Nephron progenitor cell (in vitro differentiated cells): ENCODE measurements at regions not wholly inside any gene's neighbourhood (a gene's known extent, or its start where the extent isn't known, plus 50 kb on each side); places are given as distances from the start of the nearest gene placed in this dataset.

ENCODE experiments used
- DNase-seq: peaks from one replicate; pipeline ENCODE4 v3.0.0; 2021
- H3K27ac Mint-ChIP-seq: 2 replicates; pipeline ENCODE4 v1.8.0; 2021; ENCODE audit warnings: mild to moderate bottlenecking, moderate library complexity, mixed read lengths
- H3K27me3 Mint-ChIP-seq: 2 replicates; pipeline ENCODE4 v1.8.0; 2021; ENCODE audit warnings: mild to moderate bottlenecking, low read depth, mixed read lengths; ENCODE audit not compliant: poor library complexity
- H3K36me3 Mint-ChIP-seq: 2 replicates; pipeline ENCODE4 v1.8.0; 2021; ENCODE audit warnings: low read depth, mixed read lengths
- H3K4me1 Mint-ChIP-seq: 2 replicates; pipeline ENCODE4 v1.8.0; 2021; ENCODE audit warnings: mixed read lengths
- H3K4me3 Mint-ChIP-seq: 2 replicates; pipeline ENCODE4 v1.8.0; 2021; ENCODE audit warnings: mild to moderate bottlenecking, moderate library complexity, mixed read lengths
- H3K9me3 Mint-ChIP-seq: 2 replicates; pipeline ENCODE4 v1.8.0; 2021; ENCODE audit warnings: mild to moderate bottlenecking, moderate library complexity, mixed read lengths
- CTCF ChIP-seq: fragments of 200-600 bp; sonication (generic); IDR thresholded peaks from 2 replicates; pipeline ENCODE4 v1.5.0; 2021; ENCODE audit warnings: antibody characterized with exemption

DNA sequence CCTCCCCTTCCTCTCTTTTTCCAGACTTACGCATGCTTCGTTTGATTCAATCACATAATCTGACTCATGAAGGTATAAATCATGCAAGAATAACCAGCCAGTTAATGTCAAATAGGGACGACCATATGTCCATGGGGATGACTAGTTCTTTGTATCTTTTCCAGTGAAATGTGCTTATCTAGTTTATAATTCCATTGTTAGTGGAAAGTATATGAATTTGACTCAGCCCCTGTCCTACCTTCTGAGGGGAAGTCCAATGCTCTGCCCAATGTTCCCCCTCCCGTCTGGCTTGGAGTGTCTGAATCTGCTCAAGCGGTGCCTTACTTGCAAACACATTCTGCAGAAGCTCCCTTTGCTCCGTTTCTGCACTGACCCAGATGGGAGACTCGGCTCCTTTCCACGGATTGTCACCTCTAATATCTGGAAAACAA is 55.0 kb upstream of the EPHB3 start:
- H3K27ac Mint-ChIP-seq = no peak overlapping the region
- H3K4me1 Mint-ChIP-seq = no peaks in the 10 kb centered on the region
- peaks cover 62% of the 10 kb centered on the region for H3K27me3 Mint-ChIP-seq
- H3K36me3 Mint-ChIP-seq = peaks cover 7% of the 10 kb centered on the region
- DNase-seq = no peak
- H3K9me3 Mint-ChIP-seq = peaks cover 28% of the 10 kb centered on the region
- H3K4me3 Mint-ChIP-seq = no peak overlapping the region
- no peak for TF ChIP-seq CTCF

GRCh38 chr3:184508938-184509337 is 52.6 kb upstream of the EPHB3 start:
- Mint-ChIP-seq H3K36me3 (peaks cover 6% of the 10 kb centered on the region), H3K27ac (no peak overlapping the region), H3K27me3 (peaks cover 80% of the 10 kb centered on the region), H3K4me1 (peaks cover 1% of the 10 kb centered on the region), H3K9me3 (peaks cover 23% of the 10 kb centered on the region), H3K4me3 (no peak overlapping the region)
- DNase-seq = no peak
- no peak for TF ChIP-seq CTCF

DNA sequence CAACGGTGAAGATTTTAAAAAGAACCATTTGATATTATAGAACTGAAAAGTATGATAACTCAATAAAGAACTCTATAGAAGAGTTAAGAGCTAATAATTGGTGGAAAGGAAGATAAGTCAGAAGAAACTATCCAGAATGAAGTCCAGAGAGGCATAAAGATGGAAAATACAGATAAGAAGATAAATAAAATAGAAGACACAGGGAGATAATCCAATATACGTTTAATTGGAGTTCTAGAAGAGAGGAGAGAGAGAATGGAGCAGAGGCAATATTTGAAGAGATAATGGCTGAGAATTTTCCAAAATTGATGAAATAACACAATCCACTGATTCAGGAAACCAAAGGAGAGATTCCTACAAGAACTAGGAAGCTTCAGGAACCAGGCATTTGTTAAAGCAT is 49.8 kb upstream of the EPHB3 start:
- Mint-ChIP-seq H3K9me3 (peaks cover 23% of the 10 kb centered on the region), H3K36me3 (peaks cover 6% of the 10 kb centered on the region), H3K27ac (no peak overlapping the region), H3K4me1 (peaks cover 7% of the 10 kb centered on the region), H3K4me3 (no peak overlapping the region), H3K27me3 (peaks cover 90% of the 10 kb centered on the region)
- TF ChIP-seq CTCF = no peak
- no peak for DNase-seq
